ENCODE measurements at regions not wholly inside any gene's neighbourhood (a gene's known extent, or its start where the extent isn't known, plus 50 kb on each side); places are given as distances from the start of the nearest gene placed in this dataset.

DNA sequence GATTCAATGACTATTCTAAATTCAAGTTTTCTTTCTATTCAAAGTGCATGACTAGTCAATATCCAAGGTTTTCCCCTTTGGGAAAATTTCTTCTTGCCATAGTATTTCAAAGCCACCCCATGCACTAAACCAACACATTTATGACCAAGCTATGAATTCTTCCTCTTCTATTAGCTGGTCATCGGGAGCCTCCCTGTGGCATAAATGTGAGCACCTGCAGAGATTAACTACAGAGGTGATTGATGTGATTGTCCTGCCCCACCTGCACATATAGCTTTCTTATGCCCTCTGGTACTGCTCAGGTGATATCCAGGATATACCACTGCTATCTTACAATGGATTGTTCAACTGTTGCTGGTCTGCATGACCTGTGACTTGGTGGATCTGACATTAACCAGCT lies 694.9 kb downstream of the ZBBX start:
- TF ChIP-seq TAF1 (IDR thresholded peaks at IDR 0.05; ENCODE audit: borderline replicate concordance, low read depth, low read length) (no peak), MXI1 (IDR thresholded peaks at IDR 0.05; ENCODE audit: low read depth, low read length) (no peak), POLR2AphosphoS5 (IDR thresholded peaks at IDR 0.05; ENCODE audit: low read depth, low read length) (no peak), SMC3 (IDR thresholded peaks at IDR 0.05; ENCODE audit: low read depth, low read length) (no peak), NRF1 (IDR thresholded peaks at IDR 0.05; ENCODE audit: low read depth, low read length) (no peak)
- TF ChIP-seq, protein P1, sequence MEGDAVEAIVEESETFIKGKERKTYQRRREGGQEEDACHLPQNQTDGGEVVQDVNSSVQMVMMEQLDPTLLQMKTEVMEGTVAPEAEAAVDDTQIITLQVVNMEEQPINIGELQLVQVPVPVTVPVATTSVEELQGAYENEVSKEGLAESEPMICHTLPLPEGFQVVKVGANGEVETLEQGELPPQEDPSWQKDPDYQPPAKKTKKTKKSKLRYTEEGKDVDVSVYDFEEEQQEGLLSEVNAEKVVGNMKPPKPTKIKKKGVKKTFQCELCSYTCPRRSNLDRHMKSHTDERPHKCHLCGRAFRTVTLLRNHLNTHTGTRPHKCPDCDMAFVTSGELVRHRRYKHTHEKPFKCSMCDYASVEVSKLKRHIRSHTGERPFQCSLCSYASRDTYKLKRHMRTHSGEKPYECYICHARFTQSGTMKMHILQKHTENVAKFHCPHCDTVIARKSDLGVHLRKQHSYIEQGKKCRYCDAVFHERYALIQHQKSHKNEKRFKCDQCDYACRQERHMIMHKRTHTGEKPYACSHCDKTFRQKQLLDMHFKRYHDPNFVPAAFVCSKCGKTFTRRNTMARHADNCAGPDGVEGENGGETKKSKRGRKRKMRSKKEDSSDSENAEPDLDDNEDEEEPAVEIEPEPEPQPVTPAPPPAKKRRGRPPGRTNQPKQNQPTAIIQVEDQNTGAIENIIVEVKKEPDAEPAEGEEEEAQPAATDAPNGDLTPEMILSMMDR (IDR thresholded peaks at IDR 0.05), result no peak
- TF ChIP-seq, protein P2, sequence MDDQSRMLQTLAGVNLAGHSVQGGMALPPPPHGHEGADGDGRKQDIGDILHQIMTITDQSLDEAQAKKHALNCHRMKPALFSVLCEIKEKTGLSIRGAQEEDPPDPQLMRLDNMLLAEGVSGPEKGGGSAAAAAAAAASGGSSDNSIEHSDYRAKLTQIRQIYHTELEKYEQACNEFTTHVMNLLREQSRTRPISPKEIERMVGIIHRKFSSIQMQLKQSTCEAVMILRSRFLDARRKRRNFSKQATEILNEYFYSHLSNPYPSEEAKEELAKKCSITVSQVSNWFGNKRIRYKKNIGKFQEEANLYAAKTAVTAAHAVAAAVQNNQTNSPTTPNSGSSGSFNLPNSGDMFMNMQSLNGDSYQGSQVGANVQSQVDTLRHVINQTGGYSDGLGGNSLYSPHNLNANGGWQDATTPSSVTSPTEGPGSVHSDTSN (IDR thresholded peaks at IDR 0.05), result no peak
